ENCODE measurements at regions not wholly inside any gene's neighbourhood (a gene's known extent, or its start where the extent isn't known, plus 50 kb on each side); places are given as distances from the start of the nearest gene placed in this dataset.
"Not testable (repeated sequence)": the region's sequence is repeated elsewhere in the genome, so short reads cannot be mapped to it uniquely, and the experiment has no call there.

DNA sequence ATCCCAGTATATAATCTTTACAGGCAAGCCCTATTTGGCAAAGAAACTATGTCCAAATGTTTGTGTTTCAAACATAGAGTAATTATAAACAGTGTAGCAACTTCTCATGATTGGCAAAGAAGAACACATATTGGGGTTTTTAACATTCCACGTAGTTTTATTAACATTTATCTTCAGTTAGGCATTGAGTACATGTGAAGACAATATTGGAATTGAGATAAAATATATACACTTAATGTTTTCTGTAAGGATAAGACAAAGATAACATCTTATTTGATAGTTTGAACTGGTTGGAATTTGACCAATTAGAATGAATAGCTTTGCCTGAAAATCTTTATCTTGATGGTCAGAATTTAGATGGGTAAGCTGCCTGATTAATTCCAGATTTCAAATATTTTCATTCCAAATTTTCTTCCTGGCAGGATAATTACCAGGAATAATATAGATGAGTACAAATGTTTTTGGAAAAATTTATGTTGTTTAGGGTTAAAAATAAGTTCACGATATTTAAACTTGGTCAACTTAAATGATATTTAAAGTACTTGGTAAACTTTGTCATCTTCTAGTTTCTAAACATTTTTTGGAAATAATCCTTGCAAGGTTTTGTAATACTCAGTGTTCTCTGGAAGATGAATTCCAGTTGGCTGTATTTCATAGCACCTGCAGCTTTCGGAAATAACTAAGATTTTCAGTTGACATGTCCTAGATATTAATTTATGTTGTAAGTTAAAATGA, 536.5 kb upstream of the SPRY2 start:
- no peak overlapping the region for H3K27ac ChIP-seq (ENCODE audit: low read depth, low read length)
- no peak overlapping the region for H3K4me3 ChIP-seq (ENCODE audit: low read length in 3 of 3)
- no peak overlapping the region for H3K9ac ChIP-seq (ENCODE audit: low read depth in 1 of 3, low read length in 3 of 3)
- H3K36me3 ChIP-seq (ENCODE audit: control insufficient read depth in 3 of 3, insufficient read depth in 3 of 3, low read length in 3 of 3): no peaks in the 10 kb centered on the region
- H3K27me3 ChIP-seq (ENCODE audit: control insufficient read depth in 3 of 3, insufficient read depth in 3 of 3, low read length in 3 of 3): no peaks in the 10 kb centered on the region
- no peaks in the 10 kb centered on the region for H3K4me1 ChIP-seq (ENCODE audit: control insufficient read depth in 3 of 3, insufficient read depth in 3 of 3, low read length in 3 of 3)
- no peaks in the 10 kb centered on the region for H3K9me3 ChIP-seq (ENCODE audit: control insufficient read depth in 3 of 3, low read length in 3 of 3)

DNA sequence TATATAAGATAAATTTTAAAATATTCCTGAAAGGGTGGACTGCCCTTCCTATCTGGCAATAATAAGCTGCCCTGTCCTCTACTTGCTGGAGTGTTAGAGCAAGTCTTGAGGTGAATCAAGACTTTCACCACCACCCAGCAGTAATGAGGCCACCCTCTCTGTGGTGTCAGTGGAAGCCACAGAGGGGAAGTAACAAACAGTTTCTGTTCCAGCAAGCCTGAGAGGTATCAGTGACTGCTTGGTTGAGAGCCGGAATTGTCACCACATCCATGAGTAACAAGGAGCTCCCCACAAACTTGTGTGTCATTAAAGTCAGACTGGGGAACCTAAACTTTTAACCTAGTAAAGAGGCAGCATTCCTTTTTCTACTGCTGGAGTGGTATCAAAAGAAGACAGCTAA, 532.7 kb upstream of the SPRY2 start:
- Histone ChIP-seq H3K9me3 (ENCODE audit: control insufficient read depth in 3 of 3, low read length in 3 of 3) (no peaks in the 10 kb centered on the region), H3K9ac (ENCODE audit: low read depth in 1 of 3, low read length in 3 of 3) (no peak overlapping the region), H3K4me1 (ENCODE audit: control insufficient read depth in 3 of 3, insufficient read depth in 3 of 3, low read length in 3 of 3) (no peaks in the 10 kb centered on the region), H3K27ac (ENCODE audit: low read depth, low read length) (no peak overlapping the region), H3K36me3 (ENCODE audit: control insufficient read depth in 3 of 3, insufficient read depth in 3 of 3, low read length in 3 of 3) (no peaks in the 10 kb centered on the region), H3K4me3 (ENCODE audit: low read length in 3 of 3) (no peak overlapping the region), H3K27me3 (ENCODE audit: control insufficient read depth in 3 of 3, insufficient read depth in 3 of 3, low read length in 3 of 3) (no peaks in the 10 kb centered on the region)

DNA sequence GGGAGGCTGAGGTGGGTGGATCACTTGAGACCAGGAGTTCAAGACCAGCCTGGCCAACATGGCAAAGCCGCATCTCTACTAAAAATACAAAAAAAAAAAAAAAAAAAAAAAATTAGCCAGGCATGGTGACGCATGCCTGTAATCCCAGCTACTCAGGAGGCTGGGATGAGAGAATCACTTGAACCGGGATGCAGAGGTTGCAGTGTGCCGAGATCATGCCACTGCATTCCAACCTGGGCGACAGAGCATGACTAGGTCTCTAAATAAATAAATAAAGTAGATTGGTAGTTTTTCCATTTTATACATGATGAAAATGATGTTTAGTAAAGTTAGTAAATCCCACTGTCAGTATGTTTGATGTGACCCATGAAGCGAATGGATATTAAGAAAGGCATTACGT, 531.0 kb upstream of the SPRY2 start:
- not testable (repeated sequence) for H3K9me3 ChIP-seq (ENCODE audit: control insufficient read depth in 3 of 3, low read length in 3 of 3); H3K27ac ChIP-seq (ENCODE audit: low read depth, low read length); H3K9ac ChIP-seq (ENCODE audit: low read depth in 1 of 3, low read length in 3 of 3); H3K4me3 ChIP-seq (ENCODE audit: low read length in 3 of 3); H3K36me3 ChIP-seq (ENCODE audit: control insufficient read depth in 3 of 3, insufficient read depth in 3 of 3, low read length in 3 of 3); H3K4me1 ChIP-seq (ENCODE audit: control insufficient read depth in 3 of 3, insufficient read depth in 3 of 3, low read length in 3 of 3); H3K27me3 ChIP-seq (ENCODE audit: control insufficient read depth in 3 of 3, insufficient read depth in 3 of 3, low read length in 3 of 3)

DNA sequence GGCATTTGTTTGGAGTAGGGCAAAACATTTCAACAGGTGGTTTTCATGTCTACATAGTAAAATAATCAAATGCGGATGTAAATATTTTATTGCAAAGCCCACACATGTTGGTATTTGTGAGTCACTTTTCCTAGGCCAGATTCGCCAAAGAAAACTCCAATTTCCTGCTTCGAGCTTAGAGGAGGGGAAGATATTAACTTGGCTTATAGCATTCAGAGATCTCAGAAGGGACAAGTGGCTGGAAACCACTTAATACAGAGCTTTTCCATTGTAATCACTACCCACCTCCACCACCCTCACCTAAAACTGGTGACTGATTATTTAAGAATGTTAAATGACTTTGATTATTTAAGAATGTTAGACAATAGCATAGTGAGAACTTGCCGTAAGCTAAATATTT, 530.6 kb upstream of the SPRY2 start:
- H3K9me3 ChIP-seq (ENCODE audit: control insufficient read depth in 3 of 3, low read length in 3 of 3): no peaks in the 10 kb centered on the region
- H3K27me3 ChIP-seq (ENCODE audit: control insufficient read depth in 3 of 3, insufficient read depth in 3 of 3, low read length in 3 of 3): no peaks in the 10 kb centered on the region
- no peaks in the 10 kb centered on the region for H3K4me1 ChIP-seq (ENCODE audit: control insufficient read depth in 3 of 3, insufficient read depth in 3 of 3, low read length in 3 of 3)
- H3K4me3 ChIP-seq (ENCODE audit: low read length in 3 of 3): no peak overlapping the region
- H3K36me3 ChIP-seq (ENCODE audit: control insufficient read depth in 3 of 3, insufficient read depth in 3 of 3, low read length in 3 of 3): no peaks in the 10 kb centered on the region
- no peak overlapping the region for H3K27ac ChIP-seq (ENCODE audit: low read depth, low read length)
- no peak overlapping the region for H3K9ac ChIP-seq (ENCODE audit: low read depth in 1 of 3, low read length in 3 of 3)

DNA sequence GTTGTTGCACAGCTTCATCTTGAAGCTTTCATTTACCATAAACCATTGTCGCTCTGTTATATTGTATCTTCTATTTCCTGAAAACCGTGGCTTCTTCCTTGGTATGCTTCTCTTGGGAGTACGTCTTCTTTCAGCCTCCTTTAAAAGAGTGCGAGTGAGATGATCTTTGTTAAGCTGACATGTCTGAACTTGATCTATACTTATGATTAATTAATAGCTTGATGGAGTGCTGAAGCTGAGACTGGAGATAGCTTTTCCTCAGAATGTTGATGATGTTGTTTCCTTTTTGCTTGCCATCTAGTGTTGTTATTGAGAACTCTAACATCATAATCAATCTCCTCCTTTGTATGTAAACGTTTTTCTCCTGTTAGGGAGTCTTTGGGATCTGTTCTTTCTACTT, 529.3 kb upstream of the SPRY2 start:
- H3K4me3 ChIP-seq (ENCODE audit: low read length in 3 of 3): no peak overlapping the region
- H3K4me1 ChIP-seq (ENCODE audit: control insufficient read depth in 3 of 3, insufficient read depth in 3 of 3, low read length in 3 of 3): no peaks in the 10 kb centered on the region
- H3K9ac ChIP-seq (ENCODE audit: low read depth in 1 of 3, low read length in 3 of 3): no peak overlapping the region
- H3K9me3 ChIP-seq (ENCODE audit: control insufficient read depth in 3 of 3, low read length in 3 of 3): no peaks in the 10 kb centered on the region
- no peaks in the 10 kb centered on the region for H3K27me3 ChIP-seq (ENCODE audit: control insufficient read depth in 3 of 3, insufficient read depth in 3 of 3, low read length in 3 of 3)
- no peak overlapping the region for H3K27ac ChIP-seq (ENCODE audit: low read depth, low read length)
- no peaks in the 10 kb centered on the region for H3K36me3 ChIP-seq (ENCODE audit: control insufficient read depth in 3 of 3, insufficient read depth in 3 of 3, low read length in 3 of 3)

DNA sequence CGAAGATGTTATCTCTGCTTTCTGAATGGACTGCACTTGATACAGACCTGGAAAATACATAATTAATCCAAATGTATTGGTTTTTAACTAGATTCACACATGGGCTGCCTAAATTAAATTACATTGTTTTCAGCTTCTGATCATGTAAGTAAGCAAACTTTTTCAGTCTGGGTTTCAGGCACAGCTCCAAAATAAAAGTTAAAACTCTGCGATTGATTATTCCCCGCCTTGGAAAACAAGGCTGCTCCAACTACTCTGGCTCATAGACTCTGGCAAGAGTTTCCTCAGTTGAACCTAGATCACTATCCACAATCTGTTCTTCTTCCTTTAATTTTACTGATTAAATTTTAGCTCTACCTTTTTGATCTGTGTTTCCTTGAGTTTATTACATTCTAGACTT, 526.0 kb upstream of the SPRY2 start:
- Histone ChIP-seq H3K27ac (ENCODE audit: low read depth, low read length) (no peak overlapping the region), H3K9me3 (ENCODE audit: control insufficient read depth in 3 of 3, low read length in 3 of 3) (no peaks in the 10 kb centered on the region), H3K4me3 (ENCODE audit: low read length in 3 of 3) (no peak overlapping the region), H3K27me3 (ENCODE audit: control insufficient read depth in 3 of 3, insufficient read depth in 3 of 3, low read length in 3 of 3) (no peaks in the 10 kb centered on the region), H3K9ac (ENCODE audit: low read depth in 1 of 3, low read length in 3 of 3) (no peak overlapping the region), H3K4me1 (ENCODE audit: control insufficient read depth in 3 of 3, insufficient read depth in 3 of 3, low read length in 3 of 3) (no peaks in the 10 kb centered on the region), H3K36me3 (ENCODE audit: control insufficient read depth in 3 of 3, insufficient read depth in 3 of 3, low read length in 3 of 3) (no peaks in the 10 kb centered on the region)

DNA sequence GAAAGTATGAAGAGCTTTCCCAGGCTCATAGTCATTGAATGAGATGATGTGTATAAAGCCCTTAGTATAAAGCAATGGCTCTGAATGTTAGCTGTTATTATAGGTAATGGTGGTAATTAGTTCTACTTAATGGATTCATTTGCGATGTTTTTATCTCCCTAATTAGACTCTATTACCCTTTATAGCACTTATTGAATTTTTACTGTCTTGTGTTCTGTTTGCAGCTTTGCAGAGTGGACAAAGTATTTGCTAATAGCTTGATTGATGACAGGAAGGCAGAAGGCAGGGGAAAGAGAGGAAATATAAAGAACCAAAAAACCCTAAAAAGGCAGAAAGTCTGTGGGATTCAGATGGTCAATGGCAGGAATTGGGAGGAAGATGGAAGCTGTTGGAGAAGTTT, 524.4 kb upstream of the SPRY2 start:
- Histone ChIP-seq H3K4me1 (ENCODE audit: control insufficient read depth in 3 of 3, insufficient read depth in 3 of 3, low read length in 3 of 3) (no peaks in the 10 kb centered on the region), H3K9ac (ENCODE audit: low read depth in 1 of 3, low read length in 3 of 3) (no peak overlapping the region), H3K9me3 (ENCODE audit: control insufficient read depth in 3 of 3, low read length in 3 of 3) (no peaks in the 10 kb centered on the region), H3K27ac (ENCODE audit: low read depth, low read length) (no peak overlapping the region), H3K27me3 (ENCODE audit: control insufficient read depth in 3 of 3, insufficient read depth in 3 of 3, low read length in 3 of 3) (no peaks in the 10 kb centered on the region), H3K4me3 (ENCODE audit: low read length in 3 of 3) (no peak overlapping the region), H3K36me3 (ENCODE audit: control insufficient read depth in 3 of 3, insufficient read depth in 3 of 3, low read length in 3 of 3) (no peaks in the 10 kb centered on the region)

DNA sequence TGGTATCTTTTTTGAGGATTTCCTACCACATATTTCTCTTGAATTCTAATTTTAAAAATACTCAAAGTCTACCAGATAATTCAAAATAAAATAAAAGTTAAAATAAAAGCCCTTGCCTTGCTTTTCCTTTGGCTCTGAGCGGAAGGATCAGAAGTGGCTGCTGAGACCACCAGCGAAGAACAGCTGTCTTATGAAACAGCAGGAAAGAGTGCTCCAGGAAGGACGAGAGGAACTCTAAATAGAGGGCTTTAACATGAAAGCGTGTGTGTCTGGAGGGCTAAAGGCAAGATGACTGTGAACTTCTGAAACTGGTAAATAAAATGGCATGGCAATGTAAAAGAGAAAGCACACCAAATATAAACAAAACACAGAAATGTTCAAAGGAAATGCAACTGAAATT, 521.5 kb upstream of the SPRY2 start:
- H3K4me3 ChIP-seq (ENCODE audit: low read length in 3 of 3): no peak overlapping the region
- no peaks in the 10 kb centered on the region for H3K27me3 ChIP-seq (ENCODE audit: control insufficient read depth in 3 of 3, insufficient read depth in 3 of 3, low read length in 3 of 3)
- H3K36me3 ChIP-seq (ENCODE audit: control insufficient read depth in 3 of 3, insufficient read depth in 3 of 3, low read length in 3 of 3): no peaks in the 10 kb centered on the region
- H3K4me1 ChIP-seq (ENCODE audit: control insufficient read depth in 3 of 3, insufficient read depth in 3 of 3, low read length in 3 of 3): no peaks in the 10 kb centered on the region
- H3K9ac ChIP-seq (ENCODE audit: low read depth in 1 of 3, low read length in 3 of 3): no peak overlapping the region
- no peaks in the 10 kb centered on the region for H3K9me3 ChIP-seq (ENCODE audit: control insufficient read depth in 3 of 3, low read length in 3 of 3)
- no peak overlapping the region for H3K27ac ChIP-seq (ENCODE audit: low read depth, low read length)

DNA sequence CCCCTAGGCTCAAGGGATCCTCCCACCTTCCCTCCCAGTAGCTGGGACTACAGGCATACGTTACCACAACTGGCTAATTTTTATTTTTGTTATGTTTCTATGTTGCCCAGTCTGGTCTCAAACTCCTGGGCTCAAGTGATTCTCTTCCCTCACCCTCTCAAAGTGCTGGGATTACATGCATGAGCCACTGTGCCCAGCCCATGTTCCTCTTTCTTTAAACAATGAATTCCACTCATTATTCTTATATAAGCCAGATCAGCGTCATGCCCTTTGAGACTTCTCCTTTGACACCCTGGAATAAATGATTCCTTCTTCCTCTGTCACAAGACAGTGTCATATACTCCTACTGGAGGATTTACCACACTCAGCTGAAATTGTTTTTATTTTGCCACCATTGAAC, 519.9 kb upstream of the SPRY2 start:
- H3K9me3 ChIP-seq (ENCODE audit: control insufficient read depth in 3 of 3, low read length in 3 of 3): no peaks in the 10 kb centered on the region
- no peaks in the 10 kb centered on the region for H3K36me3 ChIP-seq (ENCODE audit: control insufficient read depth in 3 of 3, insufficient read depth in 3 of 3, low read length in 3 of 3)
- no peak overlapping the region for H3K9ac ChIP-seq (ENCODE audit: low read depth in 1 of 3, low read length in 3 of 3)
- H3K4me1 ChIP-seq (ENCODE audit: control insufficient read depth in 3 of 3, insufficient read depth in 3 of 3, low read length in 3 of 3): no peaks in the 10 kb centered on the region
- H3K27me3 ChIP-seq (ENCODE audit: control insufficient read depth in 3 of 3, insufficient read depth in 3 of 3, low read length in 3 of 3): no peaks in the 10 kb centered on the region
- no peak overlapping the region for H3K4me3 ChIP-seq (ENCODE audit: low read length in 3 of 3)
- no peak overlapping the region for H3K27ac ChIP-seq (ENCODE audit: low read depth, low read length)

DNA sequence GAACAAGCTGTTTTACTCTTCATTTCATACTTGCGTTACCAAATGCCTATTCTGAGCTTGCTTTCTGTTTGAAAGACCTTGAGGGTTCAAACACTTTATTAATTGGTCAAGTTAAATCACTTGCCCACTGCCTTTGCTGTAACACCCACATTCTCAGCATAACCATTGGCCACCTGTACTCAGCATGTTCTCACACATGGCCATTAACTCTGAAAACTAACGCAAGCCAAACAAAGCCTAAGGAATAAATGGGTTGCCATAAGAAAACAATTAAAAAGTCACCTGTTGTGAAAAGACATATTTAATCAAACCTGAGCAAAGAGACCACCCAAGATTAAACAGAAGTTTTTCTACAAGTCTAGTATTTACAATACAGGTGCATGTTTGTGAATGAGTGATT, 517.2 kb upstream of the SPRY2 start:
- no peak overlapping the region for H3K4me3 ChIP-seq (ENCODE audit: low read length in 3 of 3)
- H3K9ac ChIP-seq (ENCODE audit: low read depth in 1 of 3, low read length in 3 of 3): no peak overlapping the region
- H3K27me3 ChIP-seq (ENCODE audit: control insufficient read depth in 3 of 3, insufficient read depth in 3 of 3, low read length in 3 of 3): no peaks in the 10 kb centered on the region
- H3K27ac ChIP-seq (ENCODE audit: low read depth, low read length): no peak overlapping the region
- H3K4me1 ChIP-seq (ENCODE audit: control insufficient read depth in 3 of 3, insufficient read depth in 3 of 3, low read length in 3 of 3): no peaks in the 10 kb centered on the region
- H3K36me3 ChIP-seq (ENCODE audit: control insufficient read depth in 3 of 3, insufficient read depth in 3 of 3, low read length in 3 of 3): no peaks in the 10 kb centered on the region
- H3K9me3 ChIP-seq (ENCODE audit: control insufficient read depth in 3 of 3, low read length in 3 of 3): no peaks in the 10 kb centered on the region

DNA sequence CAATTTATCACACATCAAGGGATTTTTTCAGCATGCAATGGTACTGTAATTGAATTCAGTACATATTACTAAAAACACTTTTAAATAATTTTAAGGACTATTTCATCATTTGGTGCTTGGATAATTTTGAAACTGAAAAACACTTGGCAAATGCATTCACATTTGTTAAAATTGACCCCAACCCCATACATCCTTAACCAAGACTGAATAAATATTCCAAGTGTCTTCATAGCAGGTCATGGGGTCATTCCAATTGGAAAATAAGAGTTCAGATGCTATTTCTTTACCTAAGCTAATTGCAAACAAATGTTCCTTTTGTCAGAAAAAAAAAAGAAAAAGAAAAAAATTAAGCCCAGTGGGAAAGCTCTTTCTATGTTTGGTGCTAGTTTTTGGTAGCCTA, 516.4 kb upstream of the SPRY2 start:
- Histone ChIP-seq H3K27ac (ENCODE audit: low read depth, low read length) (no peak overlapping the region), H3K9ac (ENCODE audit: low read depth in 1 of 3, low read length in 3 of 3) (no peak overlapping the region), H3K9me3 (ENCODE audit: control insufficient read depth in 3 of 3, low read length in 3 of 3) (no peaks in the 10 kb centered on the region), H3K36me3 (ENCODE audit: control insufficient read depth in 3 of 3, insufficient read depth in 3 of 3, low read length in 3 of 3) (no peaks in the 10 kb centered on the region), H3K4me3 (ENCODE audit: low read length in 3 of 3) (no peak overlapping the region), H3K4me1 (ENCODE audit: control insufficient read depth in 3 of 3, insufficient read depth in 3 of 3, low read length in 3 of 3) (no peaks in the 10 kb centered on the region), H3K27me3 (ENCODE audit: control insufficient read depth in 3 of 3, insufficient read depth in 3 of 3, low read length in 3 of 3) (no peaks in the 10 kb centered on the region)
